Right lobe of liver (tissue), 4 donors: ENCODE measurements at regions not wholly inside any gene's neighbourhood (a gene's known extent, or its start where the extent isn't known, plus 50 kb on each side); places are given as distances from the start of the nearest gene placed in this dataset.

Source experiments
- POLR2A ChIP-seq: fragments of 450-650 bp; IDR thresholded peaks from one replicate; pipeline ENCODE4 v1.6.1; 2017; ENCODE audit warnings: antibody characterized with exemption, mild to moderate bottlenecking
- TF ChIP-seq, protein P1 (sequence below), 4 donors: fragments of 200-600 bp in 3 of 4; fragments of 450-650 bp in 1 of 4; IDR thresholded peaks; one replicate each; pipeline versions ENCODE4 v1.5.1 to v1.8.0; 2016 to 2022; ENCODE audit warnings: antibody characterized with exemption in 4 of 4, mild to moderate bottlenecking in 2 of 4
- donor health status: DM: no; HTN: no; CAD: no.
- donor health status: DM: no; HTN: no; CAD: no.
- donor health status: DM: no; HTN: yes; CAD: no.

DNA sequence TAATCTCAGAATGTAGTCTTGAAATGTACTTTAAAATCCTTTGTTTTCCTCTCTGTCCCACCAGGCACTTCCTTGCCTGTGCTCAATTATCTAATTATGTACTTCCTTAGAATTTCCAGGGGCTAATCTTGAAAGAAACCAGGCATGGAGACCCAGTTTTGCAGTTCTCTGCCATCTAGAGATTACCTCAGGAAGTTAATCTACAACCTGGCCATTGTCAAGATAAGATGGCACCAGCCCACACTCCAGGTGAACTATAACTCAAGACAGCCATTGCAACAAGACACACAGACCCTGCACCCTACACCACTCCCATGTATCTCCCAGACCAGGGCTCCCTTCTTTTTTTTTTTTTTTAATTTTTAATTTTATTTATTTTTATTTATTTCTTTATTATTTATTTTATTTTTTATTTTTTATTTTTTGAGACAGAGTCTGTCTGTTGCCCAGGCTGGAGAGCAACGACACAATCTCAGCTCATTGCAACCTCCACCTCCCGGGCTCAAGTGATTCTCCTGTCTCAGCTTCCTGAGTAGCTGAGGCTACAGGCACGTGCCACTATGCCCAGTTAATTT lies 85.9 kb upstream of the TRIM24 start:
- TF ChIP-seq POLR2A: no peak
- TF ChIP-seq, protein P1, sequence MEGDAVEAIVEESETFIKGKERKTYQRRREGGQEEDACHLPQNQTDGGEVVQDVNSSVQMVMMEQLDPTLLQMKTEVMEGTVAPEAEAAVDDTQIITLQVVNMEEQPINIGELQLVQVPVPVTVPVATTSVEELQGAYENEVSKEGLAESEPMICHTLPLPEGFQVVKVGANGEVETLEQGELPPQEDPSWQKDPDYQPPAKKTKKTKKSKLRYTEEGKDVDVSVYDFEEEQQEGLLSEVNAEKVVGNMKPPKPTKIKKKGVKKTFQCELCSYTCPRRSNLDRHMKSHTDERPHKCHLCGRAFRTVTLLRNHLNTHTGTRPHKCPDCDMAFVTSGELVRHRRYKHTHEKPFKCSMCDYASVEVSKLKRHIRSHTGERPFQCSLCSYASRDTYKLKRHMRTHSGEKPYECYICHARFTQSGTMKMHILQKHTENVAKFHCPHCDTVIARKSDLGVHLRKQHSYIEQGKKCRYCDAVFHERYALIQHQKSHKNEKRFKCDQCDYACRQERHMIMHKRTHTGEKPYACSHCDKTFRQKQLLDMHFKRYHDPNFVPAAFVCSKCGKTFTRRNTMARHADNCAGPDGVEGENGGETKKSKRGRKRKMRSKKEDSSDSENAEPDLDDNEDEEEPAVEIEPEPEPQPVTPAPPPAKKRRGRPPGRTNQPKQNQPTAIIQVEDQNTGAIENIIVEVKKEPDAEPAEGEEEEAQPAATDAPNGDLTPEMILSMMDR (IDR thresholded peaks at IDR 0.05): no peak
